GM19438 (cell line): ENCODE measurements at regions not wholly inside any gene's neighbourhood (a gene's known extent, or its start where the extent isn't known, plus 50 kb on each side); places are given as distances from the start of the nearest gene placed in this dataset.
"Not testable (repeated sequence)": the region's sequence is repeated elsewhere in the genome, so short reads cannot be mapped to it uniquely, and the experiment has no call there.

Experiments used
- ATAC-seq: cut with Tn5 transposase; IDR thresholded peaks from one replicate; pipeline ENCODE4 v1.9.1; 2021; ENCODE audit warnings: low read depth; ENCODE audit not compliant: unreplicated experiment

GRCh38 chr2:129008055-129008880 lies 689.6 kb upstream of the HS6ST1 start:
- ATAC-seq = no peak

DNA sequence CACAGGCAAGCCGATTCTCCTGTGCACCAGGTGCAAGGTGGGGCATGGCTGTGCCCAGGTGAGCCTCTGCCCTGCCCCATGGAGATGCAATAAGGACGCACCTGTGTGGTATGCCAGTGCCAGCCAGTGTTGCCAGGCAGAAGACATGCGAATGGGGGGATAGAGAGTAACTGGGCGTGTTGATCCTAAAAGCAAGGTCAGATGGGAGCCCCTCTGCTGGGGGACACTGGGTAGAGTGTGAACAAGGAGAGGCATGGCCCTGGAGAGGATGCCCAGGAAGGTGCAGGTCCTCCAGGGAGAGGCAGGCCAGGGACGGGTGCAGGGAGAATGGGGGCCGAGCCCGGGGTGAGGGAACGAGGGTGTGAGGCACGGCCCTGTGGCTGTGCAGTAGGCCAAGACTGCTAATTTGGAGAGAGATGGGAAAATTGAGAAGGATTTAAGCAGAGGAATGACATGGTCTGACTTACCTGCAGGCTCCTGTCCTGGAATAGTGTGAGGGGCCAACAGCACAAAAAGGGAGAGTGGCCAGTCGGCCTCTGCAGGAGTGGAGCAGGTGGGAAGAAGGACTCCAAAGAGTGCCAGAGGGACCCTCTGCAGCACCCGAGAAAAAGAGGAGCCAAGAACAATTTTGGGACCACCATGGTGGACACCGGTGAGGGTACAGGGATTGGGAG lies 690.4 kb upstream of the HS6ST1 start:
- ATAC-seq = no peak

GRCh38 chr2:129009555-129010146 lies 691.0 kb upstream of the HS6ST1 start:
- no peak for ATAC-seq

- ATAC-seq = no peak
Observed at GRCh38 chr2:129010262-129010661, 691.6 kb upstream of the HS6ST1 start.

- no peak for ATAC-seq
Observed at GRCh38 chr2:129011466-129012061, 692.9 kb upstream of the HS6ST1 start.

- no peak for ATAC-seq
Observed at GRCh38 chr2:129014432-129014831, 695.8 kb upstream of the HS6ST1 start.

DNA sequence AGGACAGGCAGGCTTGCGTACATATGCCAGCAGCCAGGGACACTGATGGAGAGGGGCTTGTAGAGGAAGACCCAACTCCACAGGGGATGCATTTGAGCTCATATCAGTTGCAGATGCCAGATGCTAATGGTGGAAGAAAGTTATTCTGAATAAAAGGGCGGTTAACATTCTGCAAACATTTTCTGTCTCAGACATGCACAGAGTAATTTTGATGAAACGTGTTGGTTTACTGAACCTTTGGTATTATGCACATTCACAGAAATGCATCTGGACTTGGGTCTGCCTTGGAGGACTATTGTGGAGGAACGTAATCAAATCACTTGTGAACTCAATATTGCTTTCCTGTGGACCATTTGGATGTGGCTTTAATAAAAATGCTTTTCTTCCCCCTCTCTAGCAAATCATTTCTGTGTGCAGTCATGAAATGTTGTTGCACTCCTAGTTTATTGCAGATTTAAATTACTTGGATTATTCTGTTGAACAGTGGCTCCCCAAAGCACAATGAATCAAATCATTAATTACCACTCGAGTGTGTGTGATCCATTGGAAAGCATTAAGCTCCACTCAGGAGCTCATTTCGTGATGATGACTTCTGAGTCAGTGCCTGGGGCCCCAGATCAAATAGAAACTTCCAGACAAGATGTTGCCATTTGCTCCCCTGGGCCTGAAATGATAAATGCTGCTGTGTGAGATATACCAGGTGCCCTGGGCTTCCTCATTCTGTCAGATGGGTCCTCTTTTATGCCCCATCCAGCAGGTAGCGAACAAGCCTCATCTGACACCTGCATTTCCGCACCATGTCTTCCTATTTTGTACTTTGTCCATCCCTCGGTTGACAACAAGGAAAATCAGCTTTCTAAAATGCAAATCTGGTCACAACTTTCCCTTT lies 697.0 kb upstream of the HS6ST1 start:
- ATAC-seq = no peak

GRCh38 chr2:129016972-129017371 lies 698.3 kb upstream of the HS6ST1 start:
- ATAC-seq = no peak

DNA sequence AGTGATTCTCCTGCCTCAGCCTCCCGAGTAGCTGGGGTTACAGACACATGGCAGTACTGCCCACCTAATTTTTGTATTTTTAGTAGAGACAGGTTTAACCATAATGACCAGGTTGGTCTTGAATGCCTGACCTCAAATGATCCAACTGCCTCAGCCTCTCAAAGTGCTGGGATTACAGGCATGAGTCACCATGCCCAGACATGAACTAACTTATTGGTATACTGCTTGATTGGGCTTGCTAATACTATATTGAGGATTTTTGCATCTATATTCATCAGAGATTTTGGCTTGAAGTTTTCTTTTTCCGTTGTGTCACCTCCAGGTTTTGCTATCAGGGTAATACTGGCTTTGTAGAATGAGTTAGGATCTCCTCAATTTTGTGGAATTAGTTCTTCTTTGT lies 706.1 kb upstream of the HS6ST1 start:
- ATAC-seq = no peak

- no peak for ATAC-seq
Observed at GRCh38 chr2:129035992-129036391, 717.3 kb upstream of the HS6ST1 start.

DNA sequence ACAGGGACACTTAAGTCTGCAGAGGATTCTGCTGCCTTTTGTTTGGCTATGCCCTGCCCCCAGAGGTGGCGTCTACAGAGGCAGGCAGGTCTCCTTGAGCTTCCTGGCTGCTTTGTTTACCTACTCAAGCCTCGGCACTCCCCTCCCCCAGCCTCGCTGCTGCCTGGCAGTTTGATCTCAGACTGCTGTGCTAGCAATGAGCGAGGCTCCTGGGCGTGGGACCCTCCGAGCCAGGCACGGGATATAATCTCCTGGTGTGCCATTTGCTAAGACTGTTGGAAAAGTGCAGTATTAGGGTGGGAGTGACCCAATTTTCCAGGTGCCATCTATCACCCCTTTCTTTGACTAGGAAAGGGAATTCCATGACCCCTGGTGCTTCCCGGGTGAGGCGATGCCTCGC lies 725.0 kb upstream of the HS6ST1 start:
- not testable (repeated sequence) for ATAC-seq

DNA sequence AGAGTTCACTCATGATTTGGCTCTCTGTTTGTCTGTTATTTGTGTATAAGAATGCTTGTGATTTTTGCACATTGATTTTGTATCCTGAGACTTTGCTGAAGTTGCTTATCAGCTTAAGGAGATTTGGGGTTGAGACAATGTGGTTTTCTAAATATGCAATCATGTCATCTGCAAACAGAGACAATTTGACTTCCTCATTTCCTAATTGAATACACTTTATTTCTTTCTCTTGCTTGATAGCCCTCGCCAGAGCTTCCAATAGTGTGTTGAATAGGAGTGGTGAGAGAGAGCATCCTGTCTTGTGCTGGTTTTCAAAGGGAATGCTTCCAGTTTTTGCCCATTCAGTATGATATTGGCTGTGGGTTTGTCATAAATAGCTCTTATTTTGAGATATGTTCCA lies 727.8 kb upstream of the HS6ST1 start:
- not testable (repeated sequence) for ATAC-seq

DNA sequence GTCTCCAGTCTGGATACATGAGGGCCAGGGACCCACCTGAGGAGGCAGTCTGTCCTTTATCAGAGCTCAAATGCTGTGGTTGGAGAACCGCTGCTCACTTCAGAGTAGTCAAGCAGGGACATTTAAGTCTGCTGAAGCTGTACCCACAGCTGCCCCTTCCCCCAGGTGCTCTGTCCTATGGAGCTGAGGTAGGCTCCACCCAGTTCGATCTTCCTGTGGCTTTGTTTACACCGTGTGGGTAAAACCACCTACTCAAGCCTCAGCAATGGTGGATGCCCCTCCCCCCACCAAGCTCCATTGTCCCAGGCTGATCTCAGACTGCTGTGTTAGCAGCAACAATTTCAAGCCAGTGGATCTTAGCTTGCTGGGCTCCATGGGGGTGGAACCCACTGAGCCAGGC lies 731.4 kb upstream of the HS6ST1 start:
- no peak for ATAC-seq

GRCh38 chr2:129055242-129055641 lies 736.6 kb upstream of the HS6ST1 start:
- no peak for ATAC-seq

- no peak for ATAC-seq
Observed at GRCh38 chr2:129055824-129056223, 737.2 kb upstream of the HS6ST1 start.

DNA sequence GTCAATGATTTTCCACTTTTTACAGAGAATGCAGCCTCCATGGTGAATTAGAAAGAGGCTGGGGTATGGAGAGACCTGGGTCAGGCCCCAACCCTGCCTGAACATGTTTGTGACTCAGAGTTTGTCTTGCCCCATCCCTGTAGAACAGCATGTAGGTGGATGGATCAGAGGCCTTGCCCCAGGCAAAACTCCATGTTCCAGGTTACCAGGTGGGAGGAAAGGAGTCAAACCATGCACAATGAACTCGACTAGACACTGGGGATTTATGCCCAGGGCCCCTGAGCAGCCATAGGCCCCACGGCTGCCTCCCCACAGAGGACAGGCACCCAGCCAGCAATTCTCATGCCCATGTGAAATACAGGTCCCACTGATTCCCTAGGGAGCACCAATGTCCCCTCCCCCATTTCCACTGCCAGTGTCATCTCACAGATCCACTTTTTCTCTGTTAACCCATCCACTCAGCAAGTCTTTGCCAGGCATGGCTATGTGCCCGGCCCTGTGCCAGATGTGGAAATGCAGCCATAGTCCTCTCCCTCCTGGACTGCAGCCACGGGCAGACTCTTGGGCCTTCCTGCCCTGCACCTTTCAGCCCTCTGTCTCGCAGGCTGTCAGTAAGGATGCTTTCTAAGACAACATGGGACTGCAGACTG lies 737.8 kb upstream of the HS6ST1 start:
- ATAC-seq = no peak

DNA sequence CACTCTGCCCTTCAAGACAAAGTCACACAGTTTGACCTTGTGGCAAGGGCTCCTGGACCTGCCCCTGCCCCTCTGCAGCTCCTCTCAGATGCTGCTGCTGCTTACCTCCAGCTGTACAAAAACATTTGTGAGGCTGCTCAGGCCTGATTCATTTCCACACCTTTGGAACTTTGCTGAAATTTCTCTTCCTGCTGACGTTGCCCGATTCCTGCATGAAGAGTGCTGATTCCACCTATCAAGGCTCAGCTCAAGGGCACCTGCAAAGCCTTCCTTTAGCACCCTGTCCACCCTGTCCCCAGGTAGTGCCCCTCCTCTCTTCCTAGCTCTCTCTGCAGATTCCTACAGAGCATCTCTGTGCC lies 738.3 kb upstream of the HS6ST1 start:
- no peak for ATAC-seq

DNA sequence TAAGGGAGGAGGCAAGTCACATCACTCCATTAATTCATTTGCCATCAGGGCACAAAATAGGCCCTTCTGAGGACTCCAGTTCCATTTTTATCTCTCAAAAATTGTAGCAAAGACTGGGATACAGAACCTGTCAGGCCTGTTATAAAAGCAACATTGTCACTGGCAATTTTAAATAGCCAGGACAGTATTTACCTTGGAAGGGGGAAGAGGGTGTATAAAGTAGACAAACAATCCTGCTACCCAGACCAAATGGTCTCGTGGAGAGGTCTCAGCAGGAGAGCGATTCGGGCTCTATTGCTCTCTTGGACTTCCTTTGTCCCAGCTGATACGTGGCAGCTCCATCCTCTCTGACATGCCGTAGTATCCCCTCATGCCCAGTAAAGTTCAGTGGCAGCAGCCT lies 740.3 kb upstream of the HS6ST1 start:
- ATAC-seq = no peak

GRCh38 chr2:129059476-129059875 lies 740.8 kb upstream of the HS6ST1 start:
- ATAC-seq = no peak
